GM12872 (cell line): ENCODE measurements at regions not wholly inside any gene's neighbourhood (a gene's known extent, or its start where the extent isn't known, plus 50 kb on each side); places are given as distances from the start of the nearest gene placed in this dataset.

Source experiments
- CTCF ChIP-seq: IDR thresholded peaks from 3 replicates; pipeline ENCODE4 v1.5.1; 2011; ENCODE audit warnings: low read depth, mild to moderate bottlenecking, low read length, moderate library complexity; ENCODE audit not compliant: insufficient read depth

- TF ChIP-seq CTCF, result no peak
Measured at GRCh38 chr13:48862572-48862971, 113.1 kb upstream of the FNDC3A start.

- no peak for TF ChIP-seq CTCF
Measured at GRCh38 chr13:48864100-48864499, 111.6 kb upstream of the FNDC3A start.

- no peak for TF ChIP-seq CTCF
Measured at GRCh38 chr13:48866249-48866648, 109.5 kb upstream of the FNDC3A start.

- TF ChIP-seq CTCF, result no peak
Measured at GRCh38 chr13:48873081-48873480, 102.6 kb upstream of the FNDC3A start.

- no peak for TF ChIP-seq CTCF
Measured at GRCh38 chr13:48873587-48873986, 102.1 kb upstream of the FNDC3A start.

GRCh38 chr13:48874165-48874564 lies 101.5 kb upstream of the FNDC3A start:
- TF ChIP-seq CTCF, result no peak

GRCh38 chr13:48875047-48875446 lies 100.7 kb upstream of the FNDC3A start:
- TF ChIP-seq CTCF, result no peak

- no peak for TF ChIP-seq CTCF
Measured at GRCh38 chr13:48876289-48876688, 99.4 kb upstream of the FNDC3A start.
